SU-DHL-6 (cell line): ENCODE measurements at regions not wholly inside any gene's neighbourhood (a gene's known extent, or its start where the extent isn't known, plus 50 kb on each side); places are given as distances from the start of the nearest gene placed in this dataset.

Experiments
- CTCF ChIP-seq: fragments of 200-600 bp; sonication (generic); IDR thresholded peaks from one replicate; pipeline ENCODE4 v1.5.1; 2017; ENCODE audit warnings: antibody characterized with exemption, mild to moderate bottlenecking, low read length, moderate library complexity; ENCODE audit not compliant: insufficient read depth, poor library complexity, severe bottlenecking
- EZH2phosphoT487 ChIP-seq: fragments of 200-600 bp; sonication (generic), shearing (Covaris generic); conservative IDR thresholded peaks from 2 replicates; pipeline ENCODE4 v1.6.1; 2018; ENCODE audit warnings: mild to moderate bottlenecking, antibody characterized with exemption, low read length, moderate library complexity, mixed read lengths

- TF ChIP-seq CTCF = no peak
- TF ChIP-seq EZH2phosphoT487 = no peak
Observed at GRCh38 chr10:78898341-78899097, 170.2 kb upstream of the ZMIZ1 start.
